NB4 (cell line): ENCODE measurements at regions not wholly inside any gene's neighbourhood (a gene's known extent, or its start where the extent isn't known, plus 50 kb on each side); places are given as distances from the start of the nearest gene placed in this dataset.

ENCODE experiments used
- DNase-seq: peaks from one replicate; pipeline ENCODE4 v3.0.0; 2010; ENCODE audit warnings: low read depth
- H3K4me3 ChIP-seq: one replicate; pipeline ENCODE4 v1.5.1; 2011; ENCODE audit warnings: mild to moderate bottlenecking, low read depth, low read length, moderate library complexity
- MYC ChIP-seq: IDR thresholded peaks from 2 replicates; pipeline ENCODE4 v1.6.1; 2011; ENCODE audit warnings: low read depth, low read length
- POLR2A ChIP-seq: IDR thresholded peaks from 2 replicates; pipeline ENCODE4 v1.6.1; 2011; ENCODE audit warnings: mild to moderate bottlenecking; ENCODE audit not compliant: insufficient read length; ENCODE audit errors: extremely low read depth
- TF ChIP-seq, protein P1 (sequence below): IDR thresholded peaks from one replicate; pipeline ENCODE4 v1.5.1; 2012; ENCODE audit warnings: low read depth, low read length
- TF ChIP-seq, protein P2 (sequence below): IDR thresholded peaks from 2 replicates; pipeline ENCODE4 v1.6.1; 2011; ENCODE audit warnings: low read depth, low read length

DNA sequence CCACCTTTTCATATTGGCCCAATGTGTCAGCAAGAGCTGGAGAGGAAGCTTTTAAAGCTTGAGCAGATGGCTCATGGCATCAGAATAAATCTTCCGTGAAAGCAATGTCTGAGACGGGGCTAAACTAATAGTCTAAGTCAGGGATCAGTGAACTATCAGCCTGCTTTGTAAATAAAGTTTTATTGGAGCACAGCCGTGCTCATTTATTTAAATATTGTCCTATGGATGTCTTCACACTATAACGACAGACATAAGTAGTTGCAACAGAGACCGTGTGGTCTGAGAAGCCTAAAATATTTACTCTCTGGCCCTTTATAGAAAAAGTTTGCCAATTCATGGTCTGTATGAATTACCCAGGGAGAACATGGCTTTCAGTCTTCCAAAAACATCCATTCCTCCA, 85.6 kb upstream of the SLC44A1 start:
- no peak overlapping the region for H3K4me3 ChIP-seq
- no peak for DNase-seq
- TF ChIP-seq MYC = no peak
- TF ChIP-seq, protein P1, sequence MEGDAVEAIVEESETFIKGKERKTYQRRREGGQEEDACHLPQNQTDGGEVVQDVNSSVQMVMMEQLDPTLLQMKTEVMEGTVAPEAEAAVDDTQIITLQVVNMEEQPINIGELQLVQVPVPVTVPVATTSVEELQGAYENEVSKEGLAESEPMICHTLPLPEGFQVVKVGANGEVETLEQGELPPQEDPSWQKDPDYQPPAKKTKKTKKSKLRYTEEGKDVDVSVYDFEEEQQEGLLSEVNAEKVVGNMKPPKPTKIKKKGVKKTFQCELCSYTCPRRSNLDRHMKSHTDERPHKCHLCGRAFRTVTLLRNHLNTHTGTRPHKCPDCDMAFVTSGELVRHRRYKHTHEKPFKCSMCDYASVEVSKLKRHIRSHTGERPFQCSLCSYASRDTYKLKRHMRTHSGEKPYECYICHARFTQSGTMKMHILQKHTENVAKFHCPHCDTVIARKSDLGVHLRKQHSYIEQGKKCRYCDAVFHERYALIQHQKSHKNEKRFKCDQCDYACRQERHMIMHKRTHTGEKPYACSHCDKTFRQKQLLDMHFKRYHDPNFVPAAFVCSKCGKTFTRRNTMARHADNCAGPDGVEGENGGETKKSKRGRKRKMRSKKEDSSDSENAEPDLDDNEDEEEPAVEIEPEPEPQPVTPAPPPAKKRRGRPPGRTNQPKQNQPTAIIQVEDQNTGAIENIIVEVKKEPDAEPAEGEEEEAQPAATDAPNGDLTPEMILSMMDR = no peak

DNA sequence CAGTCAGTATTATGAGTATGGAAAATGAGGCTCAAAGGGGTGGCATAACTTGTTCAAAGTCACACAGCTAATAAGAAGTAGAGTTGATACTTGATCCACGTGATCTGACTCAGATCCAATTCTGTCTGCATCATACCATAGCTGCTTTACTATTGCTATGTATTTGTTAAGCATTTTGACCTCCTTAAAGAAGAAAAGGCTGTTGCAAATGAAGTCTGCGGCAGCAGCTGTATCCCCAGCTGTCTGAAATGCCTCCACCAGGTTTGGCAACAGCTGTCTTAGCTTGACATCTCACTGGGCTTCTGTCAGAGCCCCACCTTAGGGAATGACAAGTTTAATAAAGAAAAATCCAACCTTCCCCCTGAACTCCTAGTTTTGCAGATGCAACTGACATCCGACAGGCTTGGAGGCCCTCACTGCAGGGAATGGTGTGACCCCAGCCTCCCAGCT, 75.6 kb upstream of the SLC44A1 start:
- no peak overlapping the region for H3K4me3 ChIP-seq
- TF ChIP-seq POLR2A = no peak
- TF ChIP-seq, protein P1 = no peak
- DNase-seq = no peak

DNA sequence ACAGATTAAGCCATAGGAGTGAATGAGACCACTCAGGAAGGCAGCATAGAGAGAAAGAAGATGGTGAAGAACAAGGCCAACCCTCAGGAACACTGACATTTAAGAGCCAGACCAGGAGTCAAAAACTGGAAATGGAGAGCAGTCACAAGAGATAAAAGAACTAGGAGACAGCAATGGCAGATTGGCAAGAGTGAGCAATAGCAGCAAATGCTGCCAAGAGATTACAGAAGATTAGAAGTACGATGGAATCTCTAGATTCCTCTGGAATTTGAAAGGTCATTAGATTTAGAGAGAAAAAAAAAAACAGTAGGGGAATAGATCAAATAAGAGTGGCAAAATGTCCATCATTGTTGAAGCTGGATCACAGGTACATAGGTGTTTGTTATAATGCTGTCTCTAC, 73.4 kb upstream of the SLC44A1 start:
- no peak overlapping the region for H3K4me3 ChIP-seq
- DNase-seq = no peak
- TF ChIP-seq, protein P1 = no peak
- TF ChIP-seq MYC = no peak
- no peak for TF ChIP-seq POLR2A
- TF ChIP-seq, protein P2, sequence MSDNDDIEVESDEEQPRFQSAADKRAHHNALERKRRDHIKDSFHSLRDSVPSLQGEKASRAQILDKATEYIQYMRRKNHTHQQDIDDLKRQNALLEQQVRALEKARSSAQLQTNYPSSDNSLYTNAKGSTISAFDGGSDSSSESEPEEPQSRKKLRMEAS = no peak

DNA sequence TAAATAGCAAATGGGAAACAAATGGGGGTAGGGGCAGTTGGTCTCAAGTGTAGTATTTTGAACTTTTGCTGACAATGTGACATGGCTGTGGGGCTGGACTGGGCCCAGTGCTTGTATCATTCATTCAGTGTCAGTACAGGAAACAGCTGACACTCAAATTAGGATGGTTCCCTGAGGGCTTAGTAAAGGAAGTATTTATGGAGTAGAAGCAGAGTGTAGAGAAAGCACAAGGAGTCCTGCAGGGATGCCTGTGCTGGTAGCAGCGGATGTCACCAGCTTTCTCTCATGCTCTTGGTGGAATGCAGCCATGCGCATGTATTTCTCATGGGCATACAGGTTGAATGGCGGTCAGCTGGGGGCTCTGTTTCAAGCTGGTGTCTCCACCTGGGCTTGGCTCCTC, 72.9 kb upstream of the SLC44A1 start:
- TF ChIP-seq, protein P2 = no peak
- TF ChIP-seq MYC (no peak), POLR2A (no peak)
- TF ChIP-seq, protein P1 = no peak
- no peak for DNase-seq
- no peak overlapping the region for H3K4me3 ChIP-seq

DNA sequence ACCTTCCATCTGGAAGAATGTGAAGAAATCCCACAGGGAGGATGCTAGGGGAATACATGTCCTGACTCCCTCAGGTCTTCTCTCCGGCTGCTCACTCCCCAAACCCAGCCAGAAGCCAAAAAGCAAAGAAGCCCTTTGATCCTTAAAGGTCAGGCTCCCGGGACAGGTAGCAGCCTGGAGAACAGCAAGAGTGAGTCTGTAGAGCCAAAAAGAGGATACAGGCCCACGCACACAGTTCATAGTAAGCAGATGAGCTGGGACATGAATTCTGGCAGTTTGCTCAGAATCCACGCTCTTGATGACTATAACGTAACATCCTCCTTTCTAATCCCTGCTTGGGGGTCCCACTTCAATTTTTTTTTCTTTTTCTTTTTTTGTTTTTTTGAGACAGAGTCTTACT, 72.0 kb upstream of the SLC44A1 start:
- no peak for TF ChIP-seq POLR2A
- TF ChIP-seq MYC = no peak
- TF ChIP-seq, protein P2 = no peak
- TF ChIP-seq, protein P1 = no peak
- DNase-seq = no peak

DNA sequence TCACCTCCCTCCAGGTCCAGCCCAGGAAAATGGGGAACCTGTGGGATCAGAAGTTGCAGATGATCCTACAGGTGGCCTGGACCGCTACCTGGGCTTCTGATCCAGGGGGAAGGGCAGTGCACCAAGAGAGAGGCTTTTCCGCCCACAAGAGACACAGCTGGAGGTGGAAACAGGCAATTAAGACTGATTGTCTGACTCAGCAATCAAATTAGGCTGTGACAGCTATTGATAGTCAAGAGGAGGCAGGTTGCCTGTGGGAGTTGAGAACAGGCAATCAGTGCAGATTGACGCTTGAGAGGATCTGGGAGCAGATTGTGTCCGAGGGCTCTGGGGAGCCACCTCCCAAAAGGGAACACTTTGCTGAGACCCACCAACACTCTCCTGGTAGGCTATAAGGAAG, 71.1 kb upstream of the SLC44A1 start:
- no peak overlapping the region for H3K4me3 ChIP-seq
- DNase-seq = no peak
- TF ChIP-seq MYC (no peak), POLR2A (no peak)
- TF ChIP-seq, protein P2 = no peak
- TF ChIP-seq, protein P1 = no peak

More for the DNA sequence above, 72.0 kb upstream of the SLC44A1 start:
- H3K4me3 ChIP-seq = no peak overlapping the region
